Activated CD4-positive, alpha-beta T cell treated with anti-CD3 and anti-CD28 coated beads, Interleukin-2, amount 10 ng/mL, durations not matched to agents 7 days and 5 days (primary cell): ENCODE measurements at regions not wholly inside any gene's neighbourhood (a gene's known extent, or its start where the extent isn't known, plus 50 kb on each side); places are given as distances from the start of the nearest gene placed in this dataset.

Experiments
- CTCF ChIA-PET: fragments of 350-600 bp; sonication (Branson Sonifier 250); formaldehyde crosslinking; loops from one replicate; lab custom pipeline; 2021; ENCODE audit warnings: antibody characterized with exemption; lab: Charles Lee
- POLR2A ChIA-PET: fragments of 350-600 bp; sonication (Branson Sonifier 250); formaldehyde crosslinking; loops from one replicate; lab custom pipeline; 2021; ENCODE audit warnings: antibody characterized with exemption; lab: Charles Lee
- DNase-seq: peaks from one replicate; pipeline ENCODE4 v3.0.0-alpha.2; 2020
- H3K27ac Mint-ChIP-seq: one replicate; pipeline ENCODE4 v1.8.0; 2021; ENCODE audit warnings: mild to moderate bottlenecking, moderate library complexity, mixed read lengths
- H3K27me3 Mint-ChIP-seq: one replicate; pipeline ENCODE4 v1.8.0; 2021; ENCODE audit warnings: mixed read lengths
- H3K36me3 Mint-ChIP-seq: one replicate; pipeline ENCODE4 v1.8.0; 2021; ENCODE audit warnings: low read depth, mixed read lengths
- H3K4me1 Mint-ChIP-seq: one replicate; pipeline ENCODE4 v1.8.0; 2021; ENCODE audit warnings: mixed read lengths
- H3K4me3 Mint-ChIP-seq: one replicate; pipeline ENCODE4 v1.8.0; 2021; ENCODE audit warnings: mild to moderate bottlenecking, moderate library complexity, mixed read lengths
- H3K9me3 Mint-ChIP-seq: one replicate; pipeline ENCODE4 v1.8.0; 2021; ENCODE audit warnings: mixed read lengths

DNA sequence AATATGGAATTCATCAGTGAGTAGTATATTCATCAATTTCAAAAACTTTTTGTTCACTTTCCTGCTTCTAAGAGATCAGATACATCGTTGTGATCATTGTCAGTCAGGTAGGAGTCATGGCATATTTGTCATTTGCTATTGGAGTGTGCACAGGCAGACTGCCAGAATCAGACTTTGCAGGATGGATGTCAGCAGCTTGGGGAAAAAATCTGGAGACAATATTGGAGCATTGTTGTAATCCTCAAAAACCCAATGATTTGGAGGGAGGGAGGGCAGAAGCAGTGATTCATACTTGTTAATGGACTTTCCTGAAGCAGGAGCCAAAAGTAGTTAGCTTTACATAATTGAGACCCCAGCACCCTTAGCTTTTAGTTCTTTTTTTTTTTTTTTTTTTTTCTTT is 59.6 kb upstream of the DRP2 start:
- POLR2A ChIA-PET: no interaction called here

DNA sequence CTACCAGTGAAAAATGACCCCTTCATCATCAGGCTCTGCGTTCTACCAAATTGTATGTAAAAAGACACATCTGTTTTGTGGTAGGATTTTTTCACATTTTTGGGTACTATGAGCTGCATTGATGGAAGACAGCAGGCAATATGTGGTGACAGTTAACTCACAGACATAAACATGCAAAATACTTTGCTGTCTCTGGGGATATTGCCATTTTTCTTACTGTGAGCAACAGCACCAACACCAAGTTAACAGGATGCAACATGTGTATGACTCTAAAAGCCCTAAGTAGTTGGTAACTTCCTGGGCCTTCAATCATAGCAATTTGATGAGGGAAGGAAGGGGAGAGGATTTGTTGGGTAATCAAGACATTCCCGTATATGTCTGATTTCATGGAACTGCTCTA is 56.4 kb upstream of the DRP2 start:
- CTCF ChIA-PET: no interaction called here
- no peak for DNase-seq
- Mint-ChIP-seq H3K27me3 (no peaks in the 10 kb centered on the region), H3K4me3 (no peak overlapping the region), H3K27ac (no peak overlapping the region), H3K9me3 (no peaks in the 10 kb centered on the region), H3K4me1 (no peaks in the 10 kb centered on the region), H3K36me3 (peaks cover 30% of the 10 kb centered on the region)
- POLR2A ChIA-PET: no interaction called here

More for the DNA sequence above, 59.6 kb upstream of the DRP2 start:
- Mint-ChIP-seq H3K36me3 (peaks cover 38% of the 10 kb centered on the region), H3K4me1 (no peaks in the 10 kb centered on the region), H3K4me3 (no peak overlapping the region), H3K27ac (no peak overlapping the region), H3K27me3 (no peaks in the 10 kb centered on the region), H3K9me3 (no peaks in the 10 kb centered on the region)
- no peak for DNase-seq
- CTCF ChIA-PET: interaction anchor here (0.7 kb wide), 2 partner anchors 41 to 577 kb away, joined by 4 read pairs; no protein-coding TSS in a partner anchor

DNA sequence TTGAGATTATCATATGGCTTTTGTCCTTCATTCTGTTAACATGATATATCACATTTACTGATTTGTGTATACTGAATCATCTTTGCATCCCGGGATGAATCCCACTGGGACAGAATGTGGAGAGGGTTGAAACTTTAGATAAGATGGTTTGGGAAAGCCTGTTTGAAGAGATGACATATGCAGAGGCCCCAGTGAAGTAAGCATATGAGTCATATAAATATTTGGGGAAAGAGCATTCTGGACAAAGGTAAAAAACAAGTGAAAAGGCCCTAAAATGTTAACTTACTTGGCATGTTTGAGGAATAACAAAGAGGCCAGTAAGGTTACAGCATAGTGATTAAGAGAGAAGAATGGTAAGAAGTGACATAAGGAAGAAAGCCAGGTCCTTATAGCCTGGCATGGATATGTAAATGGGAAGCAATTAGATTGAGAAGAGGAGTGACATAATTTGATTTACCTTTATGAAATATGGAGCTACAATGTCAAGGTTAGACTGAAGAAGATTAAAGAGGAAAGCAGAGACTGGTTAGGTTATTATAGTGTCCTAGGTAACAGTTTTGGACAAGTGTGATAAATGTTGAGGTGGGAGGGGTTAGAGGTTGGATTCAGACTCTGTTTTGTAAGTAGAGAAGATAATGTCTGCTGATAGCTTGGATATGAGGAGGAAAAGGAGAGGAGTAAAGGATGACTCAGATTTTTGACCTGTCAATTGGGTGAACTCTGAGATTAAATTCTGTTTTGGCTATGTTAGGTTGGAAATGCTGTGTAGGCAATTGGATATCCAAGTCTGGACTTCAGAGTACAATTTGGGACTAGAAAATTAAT is 54.6 kb upstream of the DRP2 start:
- POLR2A ChIA-PET: no interaction called here

More for the DNA sequence above, 54.6 kb upstream of the DRP2 start:
- H3K27ac Mint-ChIP-seq: no peak overlapping the region
- H3K9me3 Mint-ChIP-seq: no peaks in the 10 kb centered on the region
- no peaks in the 10 kb centered on the region for H3K27me3 Mint-ChIP-seq
- no peaks in the 10 kb centered on the region for H3K4me1 Mint-ChIP-seq
- H3K36me3 Mint-ChIP-seq: peaks cover 23% of the 10 kb centered on the region
- DNase-seq: no peak
- CTCF ChIA-PET: no interaction called here
- no peak overlapping the region for H3K4me3 Mint-ChIP-seq
